ENCODE measurements at regions not wholly inside any gene's neighbourhood (a gene's known extent, or its start where the extent isn't known, plus 50 kb on each side); places are given as distances from the start of the nearest gene placed in this dataset.

DNA sequence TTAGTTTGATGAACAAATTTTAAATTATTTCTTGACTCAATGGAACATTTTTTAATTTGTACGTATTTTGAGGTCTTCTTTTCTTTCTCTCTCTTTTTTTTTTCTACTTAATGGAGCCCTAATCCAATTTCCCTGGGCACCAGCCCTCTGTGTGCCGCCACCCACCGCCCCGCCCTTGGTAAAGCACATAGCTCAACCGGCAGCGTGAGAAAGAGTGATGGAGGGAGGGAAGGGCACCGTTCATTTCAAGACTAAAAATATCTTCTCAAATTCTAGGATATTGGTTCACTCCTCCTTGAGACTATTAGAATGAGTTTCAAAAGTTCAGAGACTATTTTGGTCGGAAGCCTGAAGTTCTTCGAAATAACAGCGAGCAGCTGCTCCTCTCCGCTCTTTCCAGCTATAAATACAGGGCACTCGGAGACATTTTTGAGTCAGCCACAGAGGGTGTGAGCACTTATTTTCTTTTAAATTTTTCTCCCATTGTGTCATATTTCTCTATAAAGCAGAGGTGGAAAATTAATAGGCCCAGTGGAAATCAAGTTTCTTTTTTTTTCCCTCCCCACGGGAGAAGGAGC is 731.7 kb upstream of the ID2 start:
- no peaks in the 10 kb centered on the region for H3K27me3 ChIP-seq
- no peak overlapping the region for H3K27ac ChIP-seq
- no peak for DNase-seq (ENCODE audit: low read depth in 1 of 2, low spot score in 1 of 2)
- no peaks in the 10 kb centered on the region for H3K4me1 ChIP-seq (ENCODE audit: low read depth)
- no peak overlapping the region for H3K4me3 ChIP-seq
- H3K9me3 ChIP-seq (ENCODE audit: low read depth): no peaks in the 10 kb centered on the region
- no peaks in the 10 kb centered on the region for H3K36me3 ChIP-seq
- TF ChIP-seq CTCF (IDR thresholded peaks at IDR 0.05; ENCODE audit: low read depth, low read length): no peak

- no peak overlapping the region for H3K4me3 ChIP-seq
These were observed 730.9 kb upstream of the ID2 start for GRCh38 chr2:7951001-7951400.

GRCh38 chr2:7951490-7951889 is 730.4 kb upstream of the ID2 start:
- H3K36me3 ChIP-seq: no peaks in the 10 kb centered on the region
- no peak for DNase-seq (ENCODE audit: low read depth in 1 of 2, low spot score in 1 of 2)
- no peaks in the 10 kb centered on the region for H3K9me3 ChIP-seq (ENCODE audit: low read depth)
- no peak for TF ChIP-seq CTCF (IDR thresholded peaks at IDR 0.05; ENCODE audit: low read depth, low read length)
- H3K4me3 ChIP-seq: no peak overlapping the region
- H3K4me1 ChIP-seq (ENCODE audit: low read depth): no peaks in the 10 kb centered on the region
- no peak overlapping the region for H3K27ac ChIP-seq
- no peaks in the 10 kb centered on the region for H3K27me3 ChIP-seq

More at GRCh38 chr2:7951001-7951400, 730.9 kb upstream of the ID2 start:
- TF ChIP-seq CTCF (IDR thresholded peaks at IDR 0.05; ENCODE audit: low read depth, low read length): no peak
- H3K4me1 ChIP-seq (ENCODE audit: low read depth): no peaks in the 10 kb centered on the region
- H3K36me3 ChIP-seq: no peaks in the 10 kb centered on the region
- DNase-seq (ENCODE audit: low read depth in 1 of 2, low spot score in 1 of 2): no peak
- no peaks in the 10 kb centered on the region for H3K27me3 ChIP-seq
- H3K27ac ChIP-seq: no peak overlapping the region
- no peaks in the 10 kb centered on the region for H3K9me3 ChIP-seq (ENCODE audit: low read depth)

DNA sequence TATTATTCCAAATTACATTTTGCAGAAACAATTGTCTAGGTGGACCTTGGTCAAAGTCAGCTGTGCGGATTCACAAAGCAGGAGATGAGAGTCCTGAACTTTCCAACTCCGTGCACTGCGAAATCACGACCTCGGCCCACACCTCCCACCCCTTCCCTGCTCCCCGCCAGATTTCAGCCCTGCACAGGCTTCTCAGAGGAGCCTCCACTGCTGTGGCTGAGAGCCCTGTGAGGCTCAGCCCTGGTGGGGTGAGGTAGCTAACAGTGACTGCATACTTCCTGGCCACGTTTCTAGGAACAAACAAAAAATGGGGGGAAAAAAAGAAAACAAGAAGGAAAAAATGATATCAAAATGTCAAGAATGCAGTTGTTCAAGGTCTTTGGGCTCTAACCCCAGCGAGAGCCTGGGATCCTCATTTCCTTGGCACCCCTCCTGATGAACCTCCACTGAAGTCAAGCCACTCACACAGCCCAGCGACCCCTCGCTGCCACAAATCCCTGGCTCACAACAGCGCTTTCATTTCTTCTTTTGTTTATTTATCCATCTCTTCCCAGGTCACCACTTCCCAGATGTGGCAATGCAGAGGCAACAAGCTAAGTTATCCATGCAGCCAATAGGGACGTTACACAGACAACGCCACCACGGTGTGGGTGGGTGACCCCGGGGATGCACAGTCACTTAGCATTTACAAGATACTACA is 729.7 kb upstream of the ID2 start:
- no peaks in the 10 kb centered on the region for H3K36me3 ChIP-seq
- no peak overlapping the region for H3K4me3 ChIP-seq
- no peaks in the 10 kb centered on the region for H3K27me3 ChIP-seq
- H3K4me1 ChIP-seq (ENCODE audit: low read depth): no peaks in the 10 kb centered on the region
- H3K27ac ChIP-seq: no peak overlapping the region
- no peak for DNase-seq (ENCODE audit: low read depth in 1 of 2, low spot score in 1 of 2)
- H3K9me3 ChIP-seq (ENCODE audit: low read depth): no peaks in the 10 kb centered on the region
- no peak for TF ChIP-seq CTCF (IDR thresholded peaks at IDR 0.05; ENCODE audit: low read depth, low read length)

GRCh38 chr2:7953195-7953594 is 728.7 kb upstream of the ID2 start:
- no peaks in the 10 kb centered on the region for H3K36me3 ChIP-seq
- no peaks in the 10 kb centered on the region for H3K4me1 ChIP-seq (ENCODE audit: low read depth)
- no peak overlapping the region for H3K4me3 ChIP-seq
- H3K9me3 ChIP-seq (ENCODE audit: low read depth): no peaks in the 10 kb centered on the region
- H3K27me3 ChIP-seq: no peaks in the 10 kb centered on the region
- DNase-seq (ENCODE audit: low read depth in 1 of 2, low spot score in 1 of 2): no peak
- TF ChIP-seq CTCF (IDR thresholded peaks at IDR 0.05; ENCODE audit: low read depth, low read length): no peak
- H3K27ac ChIP-seq: no peak overlapping the region
